GM23248 (cell line): ENCODE measurements at regions not wholly inside any gene's neighbourhood (a gene's known extent, or its start where the extent isn't known, plus 50 kb on each side); places are given as distances from the start of the nearest gene placed in this dataset.
"Not testable (repeated sequence)": the region's sequence is repeated elsewhere in the genome, so short reads cannot be mapped to it uniquely, and the experiment has no call there.

Experiments used
- EZH2 ChIP-seq: fragments of 200-600 bp; sonication (generic); IDR thresholded peaks from 2 replicates; pipeline ENCODE4 v1.6.1; 2018; ENCODE audit warnings: antibody characterized with exemption, mild to moderate bottlenecking; ENCODE audit not compliant: insufficient read depth, poor library complexity, severe bottlenecking
- EZH2phosphoT487 ChIP-seq: fragments of 200-600 bp; sonication (generic); IDR thresholded peaks from 2 replicates; pipeline ENCODE4 v1.6.1; 2018; ENCODE audit warnings: antibody characterized with exemption, moderate library complexity, mild to moderate bottlenecking, low read depth; ENCODE audit not compliant: insufficient read depth

- not testable (repeated sequence) for TF ChIP-seq EZH2phosphoT487, EZH2
These were observed 54.0 kb upstream of the PPIAL4F start for GRCh38 chr1:144538736-144539135.
